Mesendoderm (in vitro differentiated cells): ENCODE measurements at regions not wholly inside any gene's neighbourhood (a gene's known extent, or its start where the extent isn't known, plus 50 kb on each side); places are given as distances from the start of the nearest gene placed in this dataset.

ENCODE experiments used
- DNase-seq: peaks from one replicate; pipeline ENCODE4 v3.0.0; 2013
- H2AK5ac ChIP-seq: 2 replicates; pipeline ENCODE4 v1.6.1; 2013; ENCODE audit warnings: low read length, inconsistent platforms
- H2BK120ac ChIP-seq: 2 replicates; pipeline ENCODE4 v1.6.1; 2013; ENCODE audit warnings: low read depth, mild to moderate bottlenecking, low read length, moderate library complexity, mixed read lengths
- H2BK15ac ChIP-seq: replicated peaks from 2 replicates; pipeline ENCODE4 v1.6.1; 2013; ENCODE audit warnings: low read depth, mild to moderate bottlenecking, moderate library complexity
- H2BK5ac ChIP-seq: 2 replicates; pipeline ENCODE4 v1.6.1; 2013; ENCODE audit warnings: low read length, inconsistent platforms
- H3K18ac ChIP-seq: 2 replicates; pipeline ENCODE4 v1.6.1; 2013; ENCODE audit warnings: mild to moderate bottlenecking, low read length, mixed read lengths
- H3K23ac ChIP-seq: one replicate; pipeline ENCODE4 v1.6.1; 2013; ENCODE audit warnings: low read length
- H3K27ac ChIP-seq: 2 replicates; pipeline ENCODE4 v1.5.1; 2013; ENCODE audit warnings: low read depth, mild to moderate bottlenecking, inconsistent platforms, low read length, moderate library complexity
- H3K27me3 ChIP-seq: 2 replicates; pipeline ENCODE4 v1.6.1; 2013; ENCODE audit warnings: low read length, control low read depth, mild to moderate bottlenecking, inconsistent platforms; ENCODE audit not compliant: insufficient read depth, poor library complexity
- H3K36me3 ChIP-seq: 2 replicates; pipeline ENCODE4 v1.6.1; 2013; ENCODE audit warnings: low read length, inconsistent platforms; ENCODE audit not compliant: control insufficient read depth, insufficient read depth
- H3K4ac ChIP-seq: one replicate; pipeline ENCODE4 v1.6.1; 2013; ENCODE audit warnings: low read depth, mild to moderate bottlenecking, low read length, moderate library complexity
- H3K4me1 ChIP-seq: 2 replicates; pipeline ENCODE4 v1.6.1; 2013; ENCODE audit warnings: low read depth, low read length, inconsistent platforms; ENCODE audit not compliant: control insufficient read depth
- H3K4me2 ChIP-seq: 2 replicates; pipeline ENCODE4 v1.6.1; 2013; ENCODE audit warnings: low read length
- H3K4me3 ChIP-seq: 2 replicates; pipeline ENCODE4 v1.5.1; 2013; ENCODE audit warnings: mild to moderate bottlenecking, low read length
- H3K56ac ChIP-seq: one replicate; pipeline ENCODE4 v1.6.1; 2013; ENCODE audit warnings: low read length
- H3K79me1 ChIP-seq: 2 replicates; pipeline ENCODE4 v1.6.1; 2013; ENCODE audit warnings: low read length, inconsistent platforms
- H3K79me2 ChIP-seq: 2 replicates; pipeline ENCODE4 v1.6.1; 2013; ENCODE audit warnings: mild to moderate bottlenecking, low read length; ENCODE audit not compliant: control insufficient read depth, insufficient read depth
- H3K9ac ChIP-seq: 2 replicates; pipeline ENCODE4 v1.6.1; 2013; ENCODE audit warnings: low read length, inconsistent platforms
- H4K5ac ChIP-seq: one replicate; pipeline ENCODE4 v1.6.1; 2013; ENCODE audit warnings: low read length
- H4K8ac ChIP-seq: one replicate; pipeline ENCODE4 v1.6.1; 2013; ENCODE audit warnings: low read depth, mild to moderate bottlenecking, control low read depth, low read length, moderate library complexity
- WGBS: extraction: QIAGEN DNeasy Blood & Tissue Kit; methylation state at CpG from one replicate; pipeline ENCODE4 v1.1.7; 2013; ENCODE audit warnings: low lambda C conversion rate, missing lambda C conversion rate; ENCODE audit not compliant: insufficient coverage; ENCODE audit errors: extremely low coverage; 5-methylcytosine and 5-hydroxymethylcytosine counted together

DNA sequence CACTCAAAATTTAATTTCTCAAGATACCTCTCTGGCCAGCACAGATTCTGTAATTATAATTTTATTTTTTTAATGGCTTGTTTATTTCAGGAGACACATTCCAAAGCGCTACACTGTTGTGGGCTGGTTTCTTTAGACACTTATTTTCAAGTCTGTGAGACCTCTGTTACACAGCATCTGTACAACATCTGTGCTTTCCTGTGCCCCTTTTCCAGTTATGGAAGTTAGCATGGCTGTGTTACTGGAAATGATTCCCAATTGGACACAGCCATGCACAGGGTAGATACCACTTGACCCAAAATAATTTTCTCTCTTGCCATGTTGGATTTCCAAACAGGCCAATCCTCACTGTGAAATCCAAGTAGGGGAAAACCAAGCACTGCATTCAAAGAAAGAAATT lies 172.3 kb upstream of the ADCY1 start:
- no peak overlapping the region for H2BK120ac ChIP-seq
- H3K79me1 ChIP-seq: no peaks in the 10 kb centered on the region
- H2BK15ac ChIP-seq: no peak overlapping the region
- no peak overlapping the region for H3K4me3 ChIP-seq
- H3K36me3 ChIP-seq: no peaks in the 10 kb centered on the region
- no peak overlapping the region for H3K23ac ChIP-seq
- WGBS: no CpG with 5 or more reads among the region's 1 CpG
- H3K27me3 ChIP-seq: no peaks in the 10 kb centered on the region
- no peak overlapping the region for H4K8ac ChIP-seq
- H3K27ac ChIP-seq: no peak overlapping the region
- H3K4ac ChIP-seq: no peak overlapping the region
- H3K56ac ChIP-seq: no peak overlapping the region
- H4K5ac ChIP-seq: no peak overlapping the region
- H3K4me2 ChIP-seq: no peak overlapping the region
- no peak overlapping the region for H3K9ac ChIP-seq
- H3K4me1 ChIP-seq: no peaks in the 10 kb centered on the region
- H3K79me2 ChIP-seq: no peaks in the 10 kb centered on the region
- H2BK5ac ChIP-seq: no peak overlapping the region
- no peak overlapping the region for H2AK5ac ChIP-seq
- H3K18ac ChIP-seq: no peak overlapping the region
- no peak for DNase-seq

GRCh38 chr7:45402480-45403218 lies 171.5 kb upstream of the ADCY1 start:
- Histone ChIP-seq H3K23ac (no peak overlapping the region), H4K8ac (no peak overlapping the region), H3K27ac (no peak overlapping the region), H3K4me2 (no peak overlapping the region), H3K4me3 (no peak overlapping the region), H3K79me1 (no peaks in the 10 kb centered on the region), H3K79me2 (no peaks in the 10 kb centered on the region), H4K5ac (no peak overlapping the region), H3K36me3 (no peaks in the 10 kb centered on the region), H3K18ac (no peak overlapping the region), H2BK5ac (no peak overlapping the region), H3K4ac (no peak overlapping the region), H3K9ac (no peak overlapping the region), H3K56ac (no peak overlapping the region), H3K27me3 (no peaks in the 10 kb centered on the region), H2BK15ac (no peak overlapping the region), H3K4me1 (no peaks in the 10 kb centered on the region), H2AK5ac (no peak overlapping the region), H2BK120ac (no peak overlapping the region)
- no peak for DNase-seq
- no CpG with 5 or more reads among the region's 2 CpGs for WGBS

DNA sequence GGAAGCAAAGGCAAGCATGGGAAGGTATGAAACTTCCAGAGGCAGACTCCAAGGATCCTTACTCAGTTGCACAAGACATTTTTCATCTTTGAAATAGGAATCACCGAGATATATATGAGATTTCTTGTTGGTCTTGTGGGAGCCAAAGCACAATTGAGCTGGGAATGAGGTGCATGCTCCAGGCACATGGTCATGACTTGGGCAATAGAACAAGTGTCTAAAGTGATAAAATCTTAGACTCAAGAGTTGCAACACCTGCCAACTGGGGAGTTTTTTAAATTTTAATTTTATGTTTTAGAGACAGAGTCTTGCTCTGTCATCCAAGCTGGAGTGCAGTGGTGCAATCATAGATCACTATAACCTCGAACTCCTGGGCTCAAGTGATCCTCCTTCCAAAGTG lies 169.5 kb upstream of the ADCY1 start:
- no peak overlapping the region for H3K9ac ChIP-seq
- no peak overlapping the region for H2BK5ac ChIP-seq
- WGBS: no CpG with 5 or more reads among the region's 2 CpGs
- no peak overlapping the region for H4K8ac ChIP-seq
- no peak overlapping the region for H3K56ac ChIP-seq
- no peak overlapping the region for H4K5ac ChIP-seq
- H3K4ac ChIP-seq: no peak overlapping the region
- no peak overlapping the region for H2BK15ac ChIP-seq
- H3K23ac ChIP-seq: no peak overlapping the region
- no peaks in the 10 kb centered on the region for H3K79me1 ChIP-seq
- no peak overlapping the region for H3K18ac ChIP-seq
- H3K4me2 ChIP-seq: no peak overlapping the region
- DNase-seq: no peak
- H3K4me1 ChIP-seq: no peaks in the 10 kb centered on the region
- H3K79me2 ChIP-seq: no peaks in the 10 kb centered on the region
- H2AK5ac ChIP-seq: no peak overlapping the region
- no peak overlapping the region for H2BK120ac ChIP-seq
- no peak overlapping the region for H3K4me3 ChIP-seq
- H3K27ac ChIP-seq: no peak overlapping the region
- H3K27me3 ChIP-seq: no peaks in the 10 kb centered on the region
- H3K36me3 ChIP-seq: no peaks in the 10 kb centered on the region

DNA sequence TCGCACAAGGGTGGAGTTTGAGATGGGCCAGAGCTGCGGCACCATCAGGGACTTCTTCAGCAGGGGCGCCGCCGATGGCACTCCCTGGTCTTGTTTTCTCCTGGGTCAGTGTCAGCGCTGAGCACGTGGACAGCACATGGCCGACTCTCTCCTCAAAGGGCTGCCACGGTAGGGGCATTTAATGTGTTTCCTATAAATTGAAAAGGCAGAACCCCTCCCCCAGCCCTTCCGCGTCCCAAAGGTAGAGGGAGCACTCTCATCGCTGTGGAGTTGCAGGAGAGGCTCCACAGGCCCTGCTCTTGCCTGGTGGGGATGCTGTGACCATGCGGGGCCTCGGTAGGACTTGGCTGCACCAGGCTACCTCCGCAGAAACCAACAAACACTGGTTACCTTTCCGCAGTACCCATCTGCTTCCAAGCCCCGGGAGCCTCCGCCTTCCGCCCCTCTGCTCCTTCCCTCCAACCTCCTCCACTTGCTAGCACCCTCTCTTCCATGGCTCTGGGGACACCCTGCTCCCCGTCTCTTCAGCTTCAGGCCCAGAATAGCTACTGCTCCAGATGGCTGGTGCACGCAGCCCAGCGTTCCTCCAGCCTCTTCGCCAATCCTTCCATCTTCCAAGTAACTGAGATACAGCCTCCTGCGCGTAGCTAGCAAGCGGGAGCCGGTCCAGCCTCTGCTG lies 166.3 kb upstream of the ADCY1 start:
- no peak overlapping the region for H3K56ac ChIP-seq
- no peak overlapping the region for H4K8ac ChIP-seq
- H3K4me2 ChIP-seq: no peak overlapping the region
- WGBS: no CpG with 5 or more reads among the region's 27 CpGs
- H2BK5ac ChIP-seq: no peak overlapping the region
- H2BK120ac ChIP-seq: no peak overlapping the region
- H3K4ac ChIP-seq: no peak overlapping the region
- no peak overlapping the region for H3K9ac ChIP-seq
- no peak overlapping the region for H3K18ac ChIP-seq
- no peaks in the 10 kb centered on the region for H3K36me3 ChIP-seq
- no peak overlapping the region for H4K5ac ChIP-seq
- H3K79me2 ChIP-seq: no peaks in the 10 kb centered on the region
- H3K4me3 ChIP-seq: no peak overlapping the region
- H3K4me1 ChIP-seq: no peaks in the 10 kb centered on the region
- DNase-seq: peak; percentile 78
- no peak overlapping the region for H2AK5ac ChIP-seq
- no peaks in the 10 kb centered on the region for H3K27me3 ChIP-seq
- no peak overlapping the region for H2BK15ac ChIP-seq
- H3K27ac ChIP-seq: no peak overlapping the region
- no peaks in the 10 kb centered on the region for H3K79me1 ChIP-seq
- H3K23ac ChIP-seq: no peak overlapping the region

- H2AK5ac ChIP-seq: no peak overlapping the region
- no peak overlapping the region for H2BK120ac ChIP-seq
- DNase-seq: no peak
- no peak overlapping the region for H3K27ac ChIP-seq
- H3K79me1 ChIP-seq: no peaks in the 10 kb centered on the region
- no peak overlapping the region for H3K9ac ChIP-seq
- H3K18ac ChIP-seq: no peak overlapping the region
- H4K5ac ChIP-seq: no peak overlapping the region
- H3K4me3 ChIP-seq: no peak overlapping the region
- no peak overlapping the region for H2BK5ac ChIP-seq
- WGBS: no CpG with 5 or more reads among the region's 5 CpGs
- H3K23ac ChIP-seq: no peak overlapping the region
- no peaks in the 10 kb centered on the region for H3K4me1 ChIP-seq
- no peaks in the 10 kb centered on the region for H3K36me3 ChIP-seq
- no peak overlapping the region for H4K8ac ChIP-seq
- H3K4ac ChIP-seq: no peak overlapping the region
- H3K56ac ChIP-seq: no peak overlapping the region
- H3K27me3 ChIP-seq: no peaks in the 10 kb centered on the region
- no peaks in the 10 kb centered on the region for H3K79me2 ChIP-seq
- H3K4me2 ChIP-seq: no peak overlapping the region
- no peak overlapping the region for H2BK15ac ChIP-seq
Measured at GRCh38 chr7:45408409-45408737, 165.8 kb upstream of the ADCY1 start.

GRCh38 chr7:45410893-45411292 lies 163.3 kb upstream of the ADCY1 start:
- no peaks in the 10 kb centered on the region for H3K79me1 ChIP-seq
- no peak overlapping the region for H2BK5ac ChIP-seq
- H4K5ac ChIP-seq: no peak overlapping the region
- WGBS: no CpG with 5 or more reads among the region's 2 CpGs
- no peak overlapping the region for H3K27ac ChIP-seq
- H3K4me1 ChIP-seq: no peaks in the 10 kb centered on the region
- no peak overlapping the region for H3K23ac ChIP-seq
- no peak overlapping the region for H3K18ac ChIP-seq
- H4K8ac ChIP-seq: no peak overlapping the region
- no peaks in the 10 kb centered on the region for H3K27me3 ChIP-seq
- H3K4me3 ChIP-seq: no peak overlapping the region
- no peak overlapping the region for H3K4me2 ChIP-seq
- no peaks in the 10 kb centered on the region for H3K79me2 ChIP-seq
- no peak overlapping the region for H2AK5ac ChIP-seq
- no peaks in the 10 kb centered on the region for H3K36me3 ChIP-seq
- no peak overlapping the region for H2BK15ac ChIP-seq
- no peak overlapping the region for H3K56ac ChIP-seq
- H3K4ac ChIP-seq: no peak overlapping the region
- no peak overlapping the region for H2BK120ac ChIP-seq
- no peak overlapping the region for H3K9ac ChIP-seq
- no peak for DNase-seq
